ENCODE measurements at regions not wholly inside any gene's neighbourhood (a gene's known extent, or its start where the extent isn't known, plus 50 kb on each side); places are given as distances from the start of the nearest gene placed in this dataset.

GRCh38 chr10:45058992-45059561, 58.4 kb downstream of the ZNF22 start:
- TF ChIP-seq ARNTL (CRISPR knock-in tag; IDR thresholded peaks at IDR 0.05; ENCODE audit: borderline replicate concordance, low read depth) (no peak), ZNF565 (CRISPR knock-in tag; conservative IDR thresholded peaks at IDR 0.05; ENCODE audit: low read depth) (no peak), PATZ1 (CRISPR knock-in tag; IDR thresholded peaks at IDR 0.05; ENCODE audit: borderline replicate concordance) (no peak), SNAI2 (CRISPR knock-in tag; IDR thresholded peaks at IDR 0.05) (no peak), TSHZ2 (CRISPR knock-in tag; IDR thresholded peaks at IDR 0.05) (no peak), PPARA (CRISPR knock-in tag; IDR thresholded peaks at IDR 0.05; ENCODE audit: borderline replicate concordance) (no peak), CSRNP3 (CRISPR knock-in tag; IDR thresholded peaks at IDR 0.05) (no peak)
